WTC11 (cell line): ENCODE measurements at regions not wholly inside any gene's neighbourhood (a gene's known extent, or its start where the extent isn't known, plus 50 kb on each side); places are given as distances from the start of the nearest gene placed in this dataset.

Experiments
- ATF1 ChIP-seq: sonication (generic); formaldehyde crosslinking; IDR thresholded peaks from 2 replicates; pipeline ENCODE4 v1.8.1; 2023; ENCODE audit warnings: mild to moderate bottlenecking, moderate library complexity, missing genetic modification reagents
- CTCF ChIP-seq: fragments of 200-600 bp; IDR thresholded peaks from 2 replicates; pipeline ENCODE4 v1.8.0; 2022; ENCODE audit warnings: antibody characterized with exemption
- ESRRA ChIP-seq: sonication (generic); formaldehyde crosslinking; IDR thresholded peaks from 2 replicates; pipeline ENCODE4 v1.8.1; 2022; ENCODE audit warnings: mild to moderate bottlenecking, missing genetic modification reagents, borderline replicate concordance
- HMGXB4 ChIP-seq: sonication (generic); formaldehyde crosslinking; IDR thresholded peaks from 2 replicates; pipeline ENCODE4 v1.8.1; 2023; ENCODE audit warnings: mild to moderate bottlenecking, moderate library complexity, missing genetic modification reagents
- NR3C1 ChIP-seq: sonication (generic); formaldehyde crosslinking; conservative IDR thresholded peaks from 2 replicates; pipeline ENCODE4 v1.8.1; 2023; ENCODE audit warnings: low read depth, mild to moderate bottlenecking, missing genetic modification reagents
- TEAD4 ChIP-seq: sonication (generic); formaldehyde crosslinking; IDR thresholded peaks from 2 replicates; pipeline ENCODE4 v1.8.0; 2022; ENCODE audit warnings: mild to moderate bottlenecking, missing genetic modification reagents
- ZNF138 ChIP-seq: sonication (generic); formaldehyde crosslinking; conservative IDR thresholded peaks from 2 replicates; pipeline ENCODE4 v1.8.1; 2022; ENCODE audit warnings: mild to moderate bottlenecking, moderate library complexity, missing genetic modification reagents
- ZNF232 ChIP-seq: sonication (generic); formaldehyde crosslinking; IDR thresholded peaks from 2 replicates; pipeline ENCODE4 v1.8.0; 2022; ENCODE audit warnings: mild to moderate bottlenecking, missing genetic modification reagents
- ZNF671 ChIP-seq: fragments of 250-450 bp; sonication (Bioruptor Pico); IDR thresholded peaks from 2 replicates; pipeline ENCODE4 v1.8.0; 2021; ENCODE audit warnings: mild to moderate bottlenecking

DNA sequence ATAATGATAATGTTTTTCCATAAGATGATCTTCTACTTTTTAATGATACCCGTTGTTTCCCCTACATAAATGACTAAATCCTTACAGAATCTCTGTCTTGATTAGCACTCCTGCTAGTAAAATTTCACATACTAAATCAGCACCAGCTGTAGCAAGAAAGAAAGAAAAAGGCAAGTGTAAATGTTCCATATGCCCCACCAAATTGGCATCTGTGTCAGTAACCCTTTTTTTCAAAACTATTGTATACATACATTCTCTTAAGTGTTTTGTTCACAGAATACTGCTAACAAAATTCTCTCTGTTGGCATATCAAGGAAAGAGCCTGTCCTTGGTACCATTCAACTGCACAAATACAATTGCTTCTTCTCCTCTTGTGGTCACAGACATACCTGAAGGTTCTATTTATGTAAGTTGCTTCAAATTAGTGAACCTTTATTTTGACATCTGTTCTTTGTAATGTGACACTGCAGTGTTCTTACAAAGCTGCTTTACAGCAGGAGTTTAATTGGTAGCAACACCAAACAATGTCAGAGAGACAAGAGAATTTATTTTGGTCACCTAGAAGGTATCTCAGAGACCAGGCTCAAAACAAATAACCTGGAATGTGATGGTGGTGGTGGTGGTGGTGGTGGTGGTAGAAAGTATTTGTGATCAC is 641.9 kb downstream of the ZEB2 start:
- no peak for TF ChIP-seq CTCF
- no peak for TF ChIP-seq ZNF138 (CRISPR knock-in tag)
- TF ChIP-seq NR3C1 (CRISPR knock-in tag), result no peak
- no peak for TF ChIP-seq ESRRA (CRISPR knock-in tag)
- no peak for TF ChIP-seq ZNF671 (CRISPR knock-in tag)
- TF ChIP-seq ATF1, result no peak
- no peak for TF ChIP-seq TEAD4
- TF ChIP-seq ZNF232, result no peak
- TF ChIP-seq HMGXB4 (CRISPR knock-in tag), result no peak
